A673 (cell line): ENCODE measurements at regions not wholly inside any gene's neighbourhood (a gene's known extent, or its start where the extent isn't known, plus 50 kb on each side); places are given as distances from the start of the nearest gene placed in this dataset.

Source experiments
- BruUV-seq: library from RNA; stranded (reverse); fragments of 400-500 nt; replicated peaks from 2 replicates; lab custom pipeline; 2021; lab: Mats Ljungman, UMichigan
- CTCF ChIA-PET: fragments of 300-600 bp; sonication (Branson Sonifier 250); formaldehyde crosslinking; loops from one replicate; lab custom pipeline; 2022; ENCODE audit warnings: antibody characterized with exemption; lab: Charles Lee
- POLR2A ChIA-PET: fragments of 300-600 bp; sonication (Branson Sonifier 250); formaldehyde crosslinking; loops from one replicate; lab custom pipeline; 2022; ENCODE audit warnings: antibody characterized with exemption; ENCODE audit not compliant: low non-redundant PET; lab: Charles Lee
- DNase-seq: peaks from one replicate; pipeline ENCODE4 v3.0.0-alpha.2; 2015; ENCODE audit warnings: low spot score
- H3K27ac ChIP-seq: fragments of 200-600 bp; sonication (generic); 2 replicates; pipeline ENCODE4 v1.5.1; 2016; ENCODE audit warnings: mixed run types, low read depth, mild to moderate bottlenecking, mixed read lengths, antibody characterized with exemption, low read length; ENCODE audit not compliant: poor library complexity, severe bottlenecking
- H3K27me3 ChIP-seq: fragments of 200-600 bp; sonication (generic); replicated peaks from 2 replicates; pipeline ENCODE4 v1.6.1; 2017; ENCODE audit warnings: mixed run types, low read depth, mild to moderate bottlenecking, mixed read lengths, antibody characterized with exemption, low read length; ENCODE audit not compliant: insufficient read depth, poor library complexity
- H3K36me3 ChIP-seq: fragments of 200-600 bp; sonication (generic); 2 replicates; pipeline ENCODE4 v1.6.1; 2016; ENCODE audit warnings: mixed run types, mild to moderate bottlenecking, mixed read lengths, antibody characterized with exemption, low read length; ENCODE audit not compliant: insufficient read depth, poor library complexity, severe bottlenecking
- H3K4me1 ChIP-seq: fragments of 200-600 bp; sonication (generic); 2 replicates; pipeline ENCODE4 v1.6.1; 2017; ENCODE audit warnings: mixed run types, mild to moderate bottlenecking, mixed read lengths, antibody characterized with exemption, low read length; ENCODE audit not compliant: insufficient read depth, poor library complexity, severe bottlenecking
- H3K4me3 ChIP-seq: fragments of 200-600 bp; sonication (generic); 2 replicates; pipeline ENCODE4 v1.5.1; 2016; ENCODE audit warnings: low read depth, mixed run types, mild to moderate bottlenecking, mixed read lengths, low read length; ENCODE audit not compliant: poor library complexity, severe bottlenecking
- H3K9me3 ChIP-seq: fragments of 200-600 bp; sonication (generic); 2 replicates; pipeline ENCODE4 v1.6.1; 2016; ENCODE audit warnings: mixed run types, low read depth, mild to moderate bottlenecking, mixed read lengths, antibody characterized with exemption, low read length; ENCODE audit not compliant: poor library complexity, severe bottlenecking
- CTCF ChIP-seq: fragments of 300-800, 200-600 bp; sonication (generic); conservative IDR thresholded peaks from 2 replicates; pipeline ENCODE4 v1.5.1; 2017; ENCODE audit warnings: low read depth, mild to moderate bottlenecking, antibody characterized with exemption, low read length, moderate library complexity, mixed read lengths
- EZH2 ChIP-seq: fragments of 200-600 bp; sonication (generic); IDR thresholded peaks from 2 replicates; pipeline ENCODE4 v1.6.1; 2017; ENCODE audit warnings: borderline replicate concordance, low read depth, mild to moderate bottlenecking, mixed read lengths, antibody characterized with exemption, low read length; ENCODE audit not compliant: poor library complexity, severe bottlenecking
- intact Hi-C: fragments of 100-400 bp; cut with micrococcal nuclease; formaldehyde crosslinking; loops from one replicate; pipeline ENCODE4 v1.10.0; 2022; ENCODE audit not compliant: unreplicated experiment

GRCh38 chr12:38501481-38501880 is 184.9 kb downstream of the ALG10B start:
- DNase-seq: no peak
- Histone ChIP-seq H3K4me3 (no peak overlapping the region), H3K9me3 (peaks cover 7% of the 10 kb centered on the region), H3K36me3 (no peaks in the 10 kb centered on the region), H3K4me1 (no peaks in the 10 kb centered on the region), H3K27me3 (no peaks in the 10 kb centered on the region), H3K27ac (no peak overlapping the region)
- ChIA-PET POLR2A (no interaction called here), CTCF (no interaction called here)
- intact Hi-C loops: no loop called here
- TF ChIP-seq EZH2 (no peak), CTCF (no peak)
- BruUV-seq: no TSS peak

- BruUV-seq: no TSS peak
- CTCF ChIA-PET: interaction anchor here (0.7 kb wide), 1 partner anchor 14 kb away, joined by 3 read pairs; no protein-coding TSS in a partner anchor
- intact Hi-C loops: no loop called here
- Histone ChIP-seq H3K4me3 (no peak overlapping the region), H3K9me3 (peaks cover 7% of the 10 kb centered on the region), H3K27me3 (no peaks in the 10 kb centered on the region), H3K27ac (no peak overlapping the region), H3K36me3 (no peaks in the 10 kb centered on the region), H3K4me1 (no peaks in the 10 kb centered on the region)
- DNase-seq: no peak
- POLR2A ChIA-PET: no interaction called here
- TF ChIP-seq EZH2: no peak
- no peak for TF ChIP-seq CTCF
These were observed 185.4 kb downstream of the ALG10B start for GRCh38 chr12:38501991-38502390.

GRCh38 chr12:38502415-38502814 is 185.8 kb downstream of the ALG10B start:
- intact Hi-C loops: no loop called here
- no TSS peak for BruUV-seq

More at GRCh38 chr12:38502415-38502814, 185.8 kb downstream of the ALG10B start:
- no peaks in the 10 kb centered on the region for H3K27me3 ChIP-seq
- no peak for DNase-seq
- TF ChIP-seq EZH2 (no peak), CTCF (no peak)
- CTCF ChIA-PET: interaction anchor here (0.7 kb wide), 1 partner anchor 14 kb away, joined by 3 read pairs; no protein-coding TSS in a partner anchor
- no peaks in the 10 kb centered on the region for H3K4me1 ChIP-seq
- POLR2A ChIA-PET: no interaction called here
- no peak overlapping the region for H3K27ac ChIP-seq
- H3K4me3 ChIP-seq: no peak overlapping the region
- H3K9me3 ChIP-seq: peaks cover 5% of the 10 kb centered on the region
- no peaks in the 10 kb centered on the region for H3K36me3 ChIP-seq
